Neural progenitor cell (in vitro differentiated cells): ENCODE measurements at regions not wholly inside any gene's neighbourhood (a gene's known extent, or its start where the extent isn't known, plus 50 kb on each side); places are given as distances from the start of the nearest gene placed in this dataset.

Experiments used
- DNase-seq: peaks from one replicate; pipeline ENCODE4 v3.0.0-alpha.2; 2016; ENCODE audit warnings: low spot score
- H2AFZ ChIP-seq: fragments of 200-600 bp; sonication (generic); replicated peaks from 2 replicates; pipeline ENCODE4 v1.6.1; 2016; ENCODE audit warnings: antibody characterized with exemption
- H3F3A ChIP-seq: fragments of 200-600 bp; sonication (generic); 2 replicates; pipeline ENCODE4 v1.6.1; 2016; ENCODE audit warnings: antibody characterized with exemption, low read depth
- H3K27ac ChIP-seq: fragments of 200-600 bp; sonication (generic); 2 replicates; pipeline ENCODE4 v1.5.1; 2016; ENCODE audit warnings: mild to moderate bottlenecking
- H3K27me3 ChIP-seq: fragments of 200-600 bp; sonication (generic); 2 replicates; pipeline ENCODE4 v1.6.1; 2016; ENCODE audit warnings: mild to moderate bottlenecking, moderate library complexity
- H3K36me3 ChIP-seq: fragments of 200-600 bp; sonication (generic); 2 replicates; pipeline ENCODE4 v1.5.1; 2016
- H3K4me1 ChIP-seq: fragments of 200-600 bp; sonication (generic); 2 replicates; pipeline ENCODE4 v1.6.1; 2016; ENCODE audit warnings: mixed run types
- H3K4me2 ChIP-seq: fragments of 200-600 bp; sonication (generic); 2 replicates; pipeline ENCODE4 v1.6.1; 2016
- H3K4me3 ChIP-seq: fragments of 200-600 bp; sonication (generic); 2 replicates; pipeline ENCODE4 v1.5.1; 2016
- H3K79me2 ChIP-seq: fragments of 200-600 bp; sonication (generic); 2 replicates; pipeline ENCODE4 v1.6.1; 2016; ENCODE audit warnings: low read depth
- H3K9ac ChIP-seq: fragments of 200-600 bp; sonication (generic); 2 replicates; pipeline ENCODE4 v1.6.1; 2016
- H3K9me3 ChIP-seq: fragments of 200-600 bp; sonication (generic); 2 replicates; pipeline ENCODE4 v1.5.1; 2016; ENCODE audit warnings: low read depth
- H4K20me1 ChIP-seq: fragments of 200-600 bp; sonication (generic); 2 replicates; pipeline ENCODE4 v1.6.1; 2016; ENCODE audit warnings: low read depth
- H3K27ac Mint-ChIP-seq: 3 replicates; pipeline ENCODE4 v1.8.0; 2021; ENCODE audit warnings: mixed read lengths
- H3K27me3 Mint-ChIP-seq: 2 replicates; pipeline ENCODE4 v1.8.0; 2022; ENCODE audit warnings: low read depth, mild to moderate bottlenecking, inconsistent platforms, moderate library complexity, mixed read lengths; ENCODE audit not compliant: insufficient read depth
- H3K36me3 Mint-ChIP-seq: 3 replicates; pipeline ENCODE4 v1.8.0; 2021; ENCODE audit warnings: mixed read lengths
- H3K4me1 Mint-ChIP-seq: 3 replicates; pipeline ENCODE4 v1.8.0; 2021; ENCODE audit warnings: mixed read lengths
- H3K4me3 Mint-ChIP-seq: 3 replicates; pipeline ENCODE4 v1.8.0; 2021; ENCODE audit warnings: mild to moderate bottlenecking, moderate library complexity, mixed read lengths
- H3K9me3 Mint-ChIP-seq: 3 replicates; pipeline ENCODE4 v1.8.0; 2020; ENCODE audit warnings: mixed read lengths
- CTCF ChIP-seq: fragments of 200-600 bp; sonication (generic); IDR thresholded peaks from 2 replicates; pipeline ENCODE4 v1.5.1; 2017; ENCODE audit warnings: antibody characterized with exemption, mild to moderate bottlenecking
- EZH2 ChIP-seq: fragments of 200-600 bp; sonication (generic); IDR thresholded peaks from 2 replicates; pipeline ENCODE4 v1.6.1; 2017; ENCODE audit warnings: antibody characterized with exemption, mild to moderate bottlenecking, moderate library complexity
- EZH2phosphoT487 ChIP-seq: fragments of 200-600 bp; sonication (generic); IDR thresholded peaks from 2 replicates; pipeline ENCODE4 v1.6.1; 2017; ENCODE audit warnings: antibody characterized with exemption

DNA sequence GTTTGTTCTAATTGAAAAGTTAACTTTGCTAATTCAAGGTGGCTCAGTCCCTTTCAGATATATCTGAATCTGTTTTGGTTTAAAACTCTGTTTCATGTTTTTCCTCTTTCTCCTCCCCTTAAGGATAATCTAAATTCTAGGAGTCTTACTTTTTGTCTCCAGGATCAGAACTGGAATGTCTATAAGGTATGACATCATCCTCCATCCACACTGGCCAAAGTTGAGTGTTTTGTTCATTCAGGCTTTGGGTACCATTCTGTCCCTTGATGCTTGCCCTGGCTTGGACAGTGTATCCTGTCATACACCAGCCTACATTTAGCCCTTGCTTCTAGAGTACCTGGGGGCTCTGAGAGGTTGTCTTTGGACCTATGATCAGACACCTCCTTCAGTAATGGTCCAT lies 56.8 kb upstream of the ANTXR2 start:
- H3K27me3 ChIP-seq, result no peaks in the 10 kb centered on the region

DNA sequence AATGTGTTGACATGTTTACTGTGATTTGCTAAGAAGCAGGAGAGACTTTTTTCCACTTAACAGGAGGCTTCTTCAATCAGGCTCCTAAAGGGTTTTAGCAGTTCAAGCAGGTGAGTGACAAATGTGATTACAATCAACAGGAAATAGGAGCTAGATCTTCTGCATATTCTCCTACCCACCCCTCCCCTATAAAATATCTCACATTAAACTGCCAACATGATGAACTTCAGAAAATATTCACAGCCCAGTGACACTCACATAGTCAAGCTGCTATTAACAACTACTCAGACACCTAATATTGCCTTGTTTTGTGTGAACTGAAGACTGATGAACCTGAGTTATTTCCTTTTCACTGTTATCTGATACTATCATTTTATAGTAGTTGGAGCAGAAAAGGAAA lies 55.9 kb upstream of the ANTXR2 start:
- no peak overlapping the region for H3K27ac ChIP-seq
- H3K9me3 ChIP-seq, result no peaks in the 10 kb centered on the region
- Mint-ChIP-seq H3K27ac (no peak overlapping the region), H3K9me3 (no peaks in the 10 kb centered on the region), H3K4me3 (no peak overlapping the region), H3K4me1 (no peaks in the 10 kb centered on the region), H3K27me3 (no peaks in the 10 kb centered on the region), H3K36me3 (no peaks in the 10 kb centered on the region)
- H3F3A ChIP-seq, result no peaks in the 10 kb centered on the region
- no peak for DNase-seq
- no peaks in the 10 kb centered on the region for H3K4me1 ChIP-seq
- no peaks in the 10 kb centered on the region for H3K79me2 ChIP-seq
- no peak overlapping the region for H2AFZ ChIP-seq
- no peak overlapping the region for H3K4me2 ChIP-seq
- no peak for TF ChIP-seq EZH2
- no peak for TF ChIP-seq EZH2phosphoT487
- TF ChIP-seq CTCF, result no peak
- no peak overlapping the region for H3K9ac ChIP-seq
- no peaks in the 10 kb centered on the region for H3K27me3 ChIP-seq
- H4K20me1 ChIP-seq, result no peaks in the 10 kb centered on the region
- no peak overlapping the region for H3K4me3 ChIP-seq
- H3K36me3 ChIP-seq, result no peaks in the 10 kb centered on the region

More for the DNA sequence above, 56.8 kb upstream of the ANTXR2 start:
- Mint-ChIP-seq H3K9me3 (no peaks in the 10 kb centered on the region), H3K36me3 (no peaks in the 10 kb centered on the region), H3K27ac (no peak overlapping the region), H3K27me3 (no peaks in the 10 kb centered on the region), H3K4me1 (no peaks in the 10 kb centered on the region), H3K4me3 (no peak overlapping the region)
- H3K4me3 ChIP-seq, result no peak overlapping the region
- no peaks in the 10 kb centered on the region for H4K20me1 ChIP-seq
- H3K79me2 ChIP-seq, result no peaks in the 10 kb centered on the region
- TF ChIP-seq EZH2 (no peak), EZH2phosphoT487 (no peak)
- H3K36me3 ChIP-seq, result no peaks in the 10 kb centered on the region
- H3F3A ChIP-seq, result no peaks in the 10 kb centered on the region
- no peaks in the 10 kb centered on the region for H3K4me1 ChIP-seq
- no peak for DNase-seq
- H3K4me2 ChIP-seq, result no peak overlapping the region
- H2AFZ ChIP-seq, result no peak overlapping the region
- no peak overlapping the region for H3K27ac ChIP-seq
- H3K9me3 ChIP-seq, result no peaks in the 10 kb centered on the region
- no peak overlapping the region for H3K9ac ChIP-seq

GRCh38 chr4:80127870-80128419 lies 54.9 kb upstream of the ANTXR2 start:
- Histone ChIP-seq H3K4me2 (no peak overlapping the region), H3K27me3 (no peaks in the 10 kb centered on the region), H2AFZ (no peak overlapping the region)

More at GRCh38 chr4:80127870-80128419, 54.9 kb upstream of the ANTXR2 start:
- Histone ChIP-seq H3K4me1 (no peaks in the 10 kb centered on the region), H3K36me3 (no peaks in the 10 kb centered on the region), H4K20me1 (no peaks in the 10 kb centered on the region), H3K27ac (no peak overlapping the region), H3K4me3 (no peak overlapping the region), H3K9me3 (no peaks in the 10 kb centered on the region), H3F3A (no peaks in the 10 kb centered on the region), H3K79me2 (no peaks in the 10 kb centered on the region), H3K9ac (no peak overlapping the region)
- H3K4me1 Mint-ChIP-seq, result no peaks in the 10 kb centered on the region
- no peak overlapping the region for H3K27ac Mint-ChIP-seq
- no peaks in the 10 kb centered on the region for H3K27me3 Mint-ChIP-seq
- TF ChIP-seq EZH2 (no peak), EZH2phosphoT487 (no peak), CTCF (no peak)
- no peaks in the 10 kb centered on the region for H3K36me3 Mint-ChIP-seq
- H3K9me3 Mint-ChIP-seq, result no peaks in the 10 kb centered on the region
- DNase-seq, result no peak
- no peak overlapping the region for H3K4me3 Mint-ChIP-seq
